HG02678 (cell line): ENCODE measurements at regions not wholly inside any gene's neighbourhood (a gene's known extent, or its start where the extent isn't known, plus 50 kb on each side); places are given as distances from the start of the nearest gene placed in this dataset.

Experiments
- ATAC-seq: cut with Tn5 transposase; IDR thresholded peaks from one replicate; pipeline ENCODE4 v1.9.1; 2021; ENCODE audit warnings: mild to moderate bottlenecking, moderate library complexity; ENCODE audit not compliant: unreplicated experiment

GRCh38 chr7:25994433-25994994 is 157.5 kb upstream of the NFE2L3 start:
- ATAC-seq: no peak

GRCh38 chr7:25995216-25995615 is 156.8 kb upstream of the NFE2L3 start:
- no peak for ATAC-seq

DNA sequence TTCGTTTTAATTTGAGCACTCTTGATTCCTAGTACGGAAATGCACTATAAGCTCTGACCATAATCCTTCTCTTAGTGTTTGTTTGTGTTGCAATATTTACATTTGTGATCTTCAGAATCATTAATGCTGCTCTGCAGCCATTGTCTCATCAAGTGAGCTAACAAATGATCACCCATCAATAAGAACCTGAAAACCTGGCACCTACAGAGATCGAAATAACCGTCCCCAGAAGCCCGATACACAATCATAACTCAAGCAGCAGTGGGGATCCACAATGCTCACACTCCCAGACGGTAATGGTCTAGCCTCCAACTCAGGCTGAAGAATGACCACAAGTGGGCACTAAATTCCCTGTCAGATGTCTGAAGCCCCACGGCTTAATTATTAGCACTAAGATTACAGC is 156.0 kb upstream of the NFE2L3 start:
- no peak for ATAC-seq

DNA sequence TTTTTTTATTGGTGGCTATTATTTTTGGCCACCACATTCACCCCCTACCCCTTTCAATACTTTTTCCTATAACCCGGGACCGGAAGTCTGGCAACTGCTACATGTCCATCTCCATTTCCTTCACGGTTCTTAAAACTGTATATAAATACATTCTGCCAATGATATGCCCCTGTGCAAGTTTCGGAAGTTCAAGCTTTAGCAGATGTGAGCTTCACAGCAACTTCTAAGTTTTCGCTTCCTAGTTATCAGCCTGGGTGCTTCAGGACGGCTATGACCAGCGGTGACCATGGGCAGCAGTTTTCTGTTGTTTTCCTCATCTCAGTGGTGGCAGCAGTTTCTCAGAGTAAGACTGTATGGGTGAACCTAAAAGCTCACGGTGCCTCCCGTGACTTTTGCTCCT is 153.5 kb upstream of the NFE2L3 start:
- no peak for ATAC-seq

- ATAC-seq: no peak
These were observed 151.2 kb upstream of the NFE2L3 start for GRCh38 chr7:26000841-26001240.

DNA sequence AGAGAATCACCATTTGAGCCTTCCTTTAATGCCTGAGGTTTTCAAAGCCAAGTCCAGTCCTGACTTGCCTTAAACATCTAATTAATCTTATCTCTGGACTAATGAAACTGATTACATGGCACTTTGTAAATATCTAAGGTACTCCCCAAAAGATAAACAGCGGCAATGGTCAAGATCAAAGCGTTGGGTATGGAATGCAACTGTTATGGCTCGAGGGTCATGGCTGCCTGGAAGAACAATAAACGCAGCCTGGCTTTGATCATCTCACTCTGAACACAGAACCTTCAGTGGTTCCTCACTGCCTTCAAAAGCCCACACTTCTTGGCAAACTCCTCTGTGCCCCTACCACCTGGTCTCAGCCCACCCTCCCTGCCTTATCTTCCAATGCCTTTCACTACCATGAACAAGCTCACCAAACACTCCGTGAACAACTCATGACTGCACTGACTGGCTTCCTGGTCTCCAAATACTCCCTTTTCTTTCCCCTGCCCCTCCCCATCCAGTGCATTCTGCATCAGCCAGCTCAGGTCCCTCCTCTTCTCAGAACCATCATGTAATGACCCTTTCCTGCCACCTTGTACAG is 150.2 kb upstream of the NFE2L3 start:
- no peak for ATAC-seq

- ATAC-seq: no peak
These were observed 146.2 kb upstream of the NFE2L3 start for GRCh38 chr7:26005683-26006410.

- no peak for ATAC-seq
These were observed 145.6 kb upstream of the NFE2L3 start for GRCh38 chr7:26006426-26006825.

GRCh38 chr7:26007510-26007909 is 144.5 kb upstream of the NFE2L3 start:
- no peak for ATAC-seq

- no peak for ATAC-seq
These were observed 143.6 kb upstream of the NFE2L3 start for GRCh38 chr7:26008428-26008827.

DNA sequence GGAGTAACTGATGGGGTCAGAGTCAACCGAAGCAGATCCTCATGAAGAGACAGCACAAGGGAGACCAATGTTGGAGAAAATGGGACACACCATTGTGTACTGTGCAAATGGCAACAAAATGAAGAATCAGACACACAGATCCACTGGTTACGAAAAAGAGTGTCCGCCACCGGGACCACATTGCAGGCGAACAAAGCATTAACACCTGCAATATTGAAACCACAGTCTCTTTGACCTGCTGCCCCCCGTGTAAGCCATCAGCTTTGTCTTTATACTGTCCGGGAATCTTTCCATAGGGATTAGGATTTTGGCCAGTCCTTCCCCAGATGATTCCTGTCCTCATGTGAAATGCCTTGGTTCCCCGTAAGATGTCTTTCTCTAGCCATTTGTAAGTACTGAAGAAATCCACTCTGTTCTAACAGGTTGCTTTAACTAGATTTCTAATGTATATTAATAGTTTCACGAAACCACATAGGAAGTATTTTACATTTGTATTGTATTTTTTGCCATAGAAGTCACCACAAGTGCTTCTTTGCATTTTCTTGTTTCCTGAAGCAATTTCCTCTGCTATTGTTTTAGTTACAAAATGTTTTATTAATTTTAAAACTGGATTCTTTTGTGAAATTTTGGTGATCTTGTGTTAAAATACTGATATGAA is 140.8 kb upstream of the NFE2L3 start:
- ATAC-seq: peak; percentile 66

- ATAC-seq: no peak
These were observed 138.4 kb upstream of the NFE2L3 start for GRCh38 chr7:26013551-26014083.

- ATAC-seq: no peak
These were observed 129.0 kb upstream of the NFE2L3 start for GRCh38 chr7:26022982-26023381.

DNA sequence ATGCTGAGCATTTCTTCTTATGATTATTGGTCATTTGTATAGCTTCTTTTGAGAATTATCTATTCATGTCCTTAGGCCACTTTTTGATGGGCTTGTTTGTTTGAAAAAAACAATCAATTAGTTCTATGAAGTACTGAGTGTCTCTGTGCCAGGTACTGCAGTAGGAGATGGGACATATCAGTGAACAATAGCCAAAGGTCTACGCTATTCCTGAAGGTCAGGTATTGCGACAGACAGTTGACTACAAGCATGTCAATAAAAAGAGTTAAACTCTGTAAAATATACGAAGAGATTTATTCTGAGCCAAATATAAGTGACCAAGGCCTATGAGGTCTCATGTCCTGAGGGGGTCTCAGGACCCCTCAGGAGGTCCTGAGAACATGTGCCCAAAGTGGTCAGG is 122.1 kb upstream of the NFE2L3 start:
- no peak for ATAC-seq

GRCh38 chr7:26034391-26034790 is 117.6 kb upstream of the NFE2L3 start:
- no peak for ATAC-seq

- ATAC-seq: no peak
These were observed 116.4 kb upstream of the NFE2L3 start for GRCh38 chr7:26035552-26035951.

GRCh38 chr7:26036092-26036491 is 115.9 kb upstream of the NFE2L3 start:
- ATAC-seq: no peak

DNA sequence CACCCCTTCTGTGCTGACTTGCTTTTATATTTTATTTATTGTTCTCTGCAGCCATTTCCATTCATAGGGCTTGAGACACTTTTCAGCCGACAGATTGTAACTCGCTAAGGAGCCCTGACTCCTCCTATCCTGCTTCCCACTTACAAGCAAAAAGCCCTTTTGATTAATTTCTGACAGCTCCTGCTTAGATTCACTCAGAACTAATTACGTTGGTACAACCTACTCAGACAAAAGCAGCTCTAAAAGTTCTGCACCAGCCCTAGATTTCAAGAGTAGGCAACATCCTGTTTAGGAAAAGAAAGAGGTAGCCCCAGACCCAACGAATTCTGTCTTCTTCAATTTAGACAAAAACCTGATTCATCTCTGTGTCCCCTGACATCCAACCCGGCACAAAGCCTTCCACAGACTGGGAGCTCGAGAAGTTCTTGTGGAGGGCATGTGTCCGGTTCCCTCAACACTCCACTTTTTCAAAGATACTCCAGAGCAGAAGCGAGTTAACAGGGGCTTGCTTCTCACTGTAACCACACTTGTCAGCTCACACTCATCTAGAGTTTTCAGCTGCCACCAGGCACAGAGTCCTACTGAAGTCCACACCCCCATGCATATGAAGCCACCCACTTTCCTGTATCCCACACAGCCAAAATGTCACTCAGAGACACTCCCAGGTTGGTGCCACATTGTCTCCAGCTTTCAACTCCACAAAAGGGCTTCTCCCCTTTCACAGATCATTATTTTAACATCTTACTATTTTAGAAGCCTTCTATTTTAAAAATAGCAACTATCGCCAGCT is 113.6 kb upstream of the NFE2L3 start:
- ATAC-seq: no peak

DNA sequence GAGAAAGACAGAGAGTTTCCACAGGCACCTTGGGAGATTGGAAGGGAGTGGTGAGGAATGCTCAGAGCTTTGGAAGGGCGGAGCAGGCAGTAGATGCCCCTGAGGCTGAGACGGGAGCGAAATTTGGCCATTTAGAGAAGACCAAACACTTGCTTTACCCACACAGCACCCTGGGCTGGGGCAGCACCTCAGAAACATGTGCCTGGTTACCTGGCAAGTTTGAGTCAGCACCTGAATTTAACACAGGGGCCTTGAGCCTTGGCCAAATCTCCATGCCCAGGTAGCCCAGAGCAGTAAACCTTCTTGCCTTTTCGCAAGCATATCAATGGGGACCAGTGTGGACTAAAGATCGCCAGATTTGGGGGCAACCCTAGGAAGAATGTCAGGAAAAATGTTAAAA is 111.9 kb upstream of the NFE2L3 start:
- ATAC-seq: no peak

GRCh38 chr7:26042237-26042636 is 109.8 kb upstream of the NFE2L3 start:
- no peak for ATAC-seq

DNA sequence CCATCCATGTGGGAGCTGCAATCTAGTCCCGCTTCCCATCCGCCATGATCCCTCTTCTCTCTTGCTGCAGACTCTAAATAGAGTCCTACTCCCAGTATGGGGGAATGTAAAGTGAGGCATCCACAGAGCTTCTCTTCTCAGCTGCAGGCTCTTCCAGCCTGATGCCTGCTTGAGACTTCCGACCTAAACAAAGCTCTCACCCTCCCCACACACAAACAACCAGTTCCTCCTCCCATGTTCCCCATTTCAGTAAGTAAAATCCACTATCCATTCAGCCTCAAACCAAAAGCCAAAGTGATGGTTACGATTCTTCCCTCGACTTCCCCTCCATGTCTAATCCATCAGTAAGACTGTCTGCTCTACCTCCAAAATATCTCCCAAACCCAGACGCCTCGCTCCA is 108.2 kb upstream of the NFE2L3 start:
- ATAC-seq: no peak
